ENCODE measurements at regions not wholly inside any gene's neighbourhood (a gene's known extent, or its start where the extent isn't known, plus 50 kb on each side); places are given as distances from the start of the nearest gene placed in this dataset.

- Histone ChIP-seq H3K9me3 (no peaks in the 10 kb centered on the region), H3K9ac (ENCODE audit: low read depth in 2 of 2, low read length in 2 of 2) (no peak overlapping the region), H3K36me3 (no peaks in the 10 kb centered on the region), H3K27ac (peak overlapping the region; percentile 62), H3K27me3 (no peaks in the 10 kb centered on the region), H3K4me3 (no peak overlapping the region), H3K4me1 (no peaks in the 10 kb centered on the region)
- TF ChIP-seq, protein P1, sequence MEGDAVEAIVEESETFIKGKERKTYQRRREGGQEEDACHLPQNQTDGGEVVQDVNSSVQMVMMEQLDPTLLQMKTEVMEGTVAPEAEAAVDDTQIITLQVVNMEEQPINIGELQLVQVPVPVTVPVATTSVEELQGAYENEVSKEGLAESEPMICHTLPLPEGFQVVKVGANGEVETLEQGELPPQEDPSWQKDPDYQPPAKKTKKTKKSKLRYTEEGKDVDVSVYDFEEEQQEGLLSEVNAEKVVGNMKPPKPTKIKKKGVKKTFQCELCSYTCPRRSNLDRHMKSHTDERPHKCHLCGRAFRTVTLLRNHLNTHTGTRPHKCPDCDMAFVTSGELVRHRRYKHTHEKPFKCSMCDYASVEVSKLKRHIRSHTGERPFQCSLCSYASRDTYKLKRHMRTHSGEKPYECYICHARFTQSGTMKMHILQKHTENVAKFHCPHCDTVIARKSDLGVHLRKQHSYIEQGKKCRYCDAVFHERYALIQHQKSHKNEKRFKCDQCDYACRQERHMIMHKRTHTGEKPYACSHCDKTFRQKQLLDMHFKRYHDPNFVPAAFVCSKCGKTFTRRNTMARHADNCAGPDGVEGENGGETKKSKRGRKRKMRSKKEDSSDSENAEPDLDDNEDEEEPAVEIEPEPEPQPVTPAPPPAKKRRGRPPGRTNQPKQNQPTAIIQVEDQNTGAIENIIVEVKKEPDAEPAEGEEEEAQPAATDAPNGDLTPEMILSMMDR (IDR thresholded peaks at IDR 0.05): no peak
- intact Hi-C loops (cut with DNase I): loop anchor here (10.0 kb wide), 1 partner anchor 511 kb away; no protein-coding TSS in a partner anchor
- no peak for DNase-seq
Observed at GRCh38 chr13:73193554-73193953, 134.7 kb downstream of the KLF5 start.

DNA sequence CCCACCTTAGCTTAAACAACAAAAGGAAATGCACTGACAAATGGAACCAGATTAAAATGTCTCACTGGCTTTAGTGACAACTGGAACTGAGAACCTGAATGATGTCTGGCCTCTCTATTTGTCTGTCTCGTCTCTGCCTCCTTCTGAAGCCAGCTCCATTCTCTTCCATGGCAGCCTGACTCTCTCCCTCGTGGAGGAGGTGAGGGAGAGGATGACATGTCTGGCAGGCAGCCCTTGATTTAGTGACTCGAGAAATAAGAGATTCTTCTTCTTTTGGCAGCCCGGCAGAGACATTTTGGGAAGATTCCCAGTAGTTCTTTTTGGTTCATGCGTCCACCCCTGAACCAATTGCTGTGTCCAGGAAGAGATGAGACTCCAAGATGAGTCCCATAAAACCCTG lies 131.7 kb downstream of the KLF5 start:
- H3K27me3 ChIP-seq: no peaks in the 10 kb centered on the region
- no peaks in the 10 kb centered on the region for H3K4me1 ChIP-seq
- H3K9ac ChIP-seq (ENCODE audit: low read depth in 2 of 2, low read length in 2 of 2): no peak overlapping the region
- intact Hi-C loops (cut with DNase I): loop anchor here (10.0 kb wide), 1 partner anchor 514 kb away; no protein-coding TSS in a partner anchor
- no peak overlapping the region for H3K4me3 ChIP-seq
- DNase-seq: no peak
- no peaks in the 10 kb centered on the region for H3K9me3 ChIP-seq
- no peak overlapping the region for H3K27ac ChIP-seq
- no peaks in the 10 kb centered on the region for H3K36me3 ChIP-seq
- TF ChIP-seq, protein P1 (IDR thresholded peaks at IDR 0.05): no peak

DNA sequence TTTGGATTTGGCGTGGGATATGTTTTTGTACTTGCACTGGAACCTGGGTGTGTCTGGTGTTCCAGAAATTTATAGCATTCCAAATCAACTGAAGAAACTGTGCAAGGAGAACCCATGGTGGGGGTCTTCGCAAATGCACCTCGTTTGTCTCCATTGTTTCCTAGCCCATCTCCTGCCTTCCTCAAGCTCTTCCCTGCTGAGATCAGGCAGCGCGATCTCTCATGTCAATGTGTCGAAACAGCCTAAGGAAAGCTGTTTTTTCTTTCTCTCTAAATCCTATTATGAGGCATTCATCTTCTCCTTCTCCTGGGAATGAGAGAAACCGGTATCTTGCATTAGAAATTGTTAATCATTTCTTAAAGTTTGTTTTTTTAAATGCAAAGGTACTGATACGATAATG lies 131.0 kb downstream of the KLF5 start:
- no peaks in the 10 kb centered on the region for H3K4me1 ChIP-seq
- H3K36me3 ChIP-seq: no peaks in the 10 kb centered on the region
- TF ChIP-seq, protein P1 (IDR thresholded peaks at IDR 0.05): no peak
- DNase-seq: no peak
- no peaks in the 10 kb centered on the region for H3K9me3 ChIP-seq
- no peaks in the 10 kb centered on the region for H3K27me3 ChIP-seq
- H3K4me3 ChIP-seq: no peak overlapping the region
- H3K27ac ChIP-seq: no peak overlapping the region
- H3K9ac ChIP-seq (ENCODE audit: low read depth in 2 of 2, low read length in 2 of 2): no peak overlapping the region
- intact Hi-C loops (cut with DNase I): loop anchor here (10.0 kb wide), 1 partner anchor 515 kb away; no protein-coding TSS in a partner anchor

- Histone ChIP-seq H3K27ac (no peak overlapping the region), H3K9ac (ENCODE audit: low read depth in 2 of 2, low read length in 2 of 2) (no peak overlapping the region), H3K27me3 (no peaks in the 10 kb centered on the region), H3K4me3 (no peak overlapping the region), H3K9me3 (no peaks in the 10 kb centered on the region), H3K36me3 (no peaks in the 10 kb centered on the region), H3K4me1 (no peaks in the 10 kb centered on the region)
- DNase-seq: no peak
- TF ChIP-seq, protein P1 (IDR thresholded peaks at IDR 0.05): no peak
- intact Hi-C loops (cut with DNase I): no loop called here
Observed at GRCh38 chr13:73189362-73189761, 130.6 kb downstream of the KLF5 start.

DNA sequence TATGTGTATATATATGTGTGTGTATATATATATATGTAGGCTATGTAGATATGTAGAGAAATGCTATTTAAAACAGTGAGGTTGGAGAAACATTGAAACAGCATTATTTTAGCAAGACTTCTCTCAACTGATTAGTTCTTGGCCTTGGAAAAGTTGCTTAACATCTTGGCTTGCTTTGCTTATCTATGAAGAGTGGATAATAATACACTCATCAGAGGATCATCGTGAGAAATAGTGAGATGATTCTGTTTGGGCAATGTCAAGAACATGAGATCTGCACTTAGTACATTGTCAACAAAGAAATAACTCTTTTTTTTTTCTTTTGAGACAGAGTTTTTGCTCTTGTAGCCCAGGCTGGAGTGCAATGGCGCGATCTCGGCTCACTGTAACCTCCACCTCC lies 128.3 kb downstream of the KLF5 start:
- H3K36me3 ChIP-seq: no peaks in the 10 kb centered on the region
- no peak overlapping the region for H3K27ac ChIP-seq
- no peak overlapping the region for H3K9ac ChIP-seq (ENCODE audit: low read depth in 2 of 2, low read length in 2 of 2)
- TF ChIP-seq, protein P1 (IDR thresholded peaks at IDR 0.05): no peak
- intact Hi-C loops (cut with DNase I): no loop called here
- peak; percentile 9 for DNase-seq
- no peaks in the 10 kb centered on the region for H3K27me3 ChIP-seq
- H3K9me3 ChIP-seq: no peaks in the 10 kb centered on the region
- no peak overlapping the region for H3K4me3 ChIP-seq
- H3K4me1 ChIP-seq: no peaks in the 10 kb centered on the region

Measured in colonic mucosa (tissue), 4 donors.